A673 (cell line): ENCODE measurements at regions not wholly inside any gene's neighbourhood (a gene's known extent, or its start where the extent isn't known, plus 50 kb on each side); places are given as distances from the start of the nearest gene placed in this dataset.

ENCODE experiments used
- BruUV-seq: library from RNA; stranded (reverse); fragments of 400-500 nt; replicated peaks from 2 replicates; lab custom pipeline; 2021; lab: Mats Ljungman, UMichigan
- CTCF ChIA-PET: fragments of 300-600 bp; sonication (Branson Sonifier 250); formaldehyde crosslinking; loops from one replicate; lab custom pipeline; 2022; ENCODE audit warnings: antibody characterized with exemption; lab: Charles Lee
- POLR2A ChIA-PET: fragments of 300-600 bp; sonication (Branson Sonifier 250); formaldehyde crosslinking; loops from one replicate; lab custom pipeline; 2022; ENCODE audit warnings: antibody characterized with exemption; ENCODE audit not compliant: low non-redundant PET; lab: Charles Lee
- DNase-seq: peaks from one replicate; pipeline ENCODE4 v3.0.0-alpha.2; 2015; ENCODE audit warnings: low spot score
- H3K27ac ChIP-seq: fragments of 200-600 bp; sonication (generic); 2 replicates; pipeline ENCODE4 v1.5.1; 2016; ENCODE audit warnings: mixed run types, low read depth, mild to moderate bottlenecking, mixed read lengths, antibody characterized with exemption, low read length; ENCODE audit not compliant: poor library complexity, severe bottlenecking
- H3K27me3 ChIP-seq: fragments of 200-600 bp; sonication (generic); replicated peaks from 2 replicates; pipeline ENCODE4 v1.6.1; 2017; ENCODE audit warnings: mixed run types, low read depth, mild to moderate bottlenecking, mixed read lengths, antibody characterized with exemption, low read length; ENCODE audit not compliant: insufficient read depth, poor library complexity
- H3K36me3 ChIP-seq: fragments of 200-600 bp; sonication (generic); 2 replicates; pipeline ENCODE4 v1.6.1; 2016; ENCODE audit warnings: mixed run types, mild to moderate bottlenecking, mixed read lengths, antibody characterized with exemption, low read length; ENCODE audit not compliant: insufficient read depth, poor library complexity, severe bottlenecking
- H3K4me1 ChIP-seq: fragments of 200-600 bp; sonication (generic); 2 replicates; pipeline ENCODE4 v1.6.1; 2017; ENCODE audit warnings: mixed run types, mild to moderate bottlenecking, mixed read lengths, antibody characterized with exemption, low read length; ENCODE audit not compliant: insufficient read depth, poor library complexity, severe bottlenecking
- H3K4me3 ChIP-seq: fragments of 200-600 bp; sonication (generic); 2 replicates; pipeline ENCODE4 v1.5.1; 2016; ENCODE audit warnings: low read depth, mixed run types, mild to moderate bottlenecking, mixed read lengths, low read length; ENCODE audit not compliant: poor library complexity, severe bottlenecking
- H3K9me3 ChIP-seq: fragments of 200-600 bp; sonication (generic); 2 replicates; pipeline ENCODE4 v1.6.1; 2016; ENCODE audit warnings: mixed run types, low read depth, mild to moderate bottlenecking, mixed read lengths, antibody characterized with exemption, low read length; ENCODE audit not compliant: poor library complexity, severe bottlenecking
- CTCF ChIP-seq: fragments of 300-800, 200-600 bp; sonication (generic); conservative IDR thresholded peaks from 2 replicates; pipeline ENCODE4 v1.5.1; 2017; ENCODE audit warnings: low read depth, mild to moderate bottlenecking, antibody characterized with exemption, low read length, moderate library complexity, mixed read lengths
- EZH2 ChIP-seq: fragments of 200-600 bp; sonication (generic); IDR thresholded peaks from 2 replicates; pipeline ENCODE4 v1.6.1; 2017; ENCODE audit warnings: borderline replicate concordance, low read depth, mild to moderate bottlenecking, mixed read lengths, antibody characterized with exemption, low read length; ENCODE audit not compliant: poor library complexity, severe bottlenecking
- intact Hi-C: fragments of 100-400 bp; cut with micrococcal nuclease; formaldehyde crosslinking; loops from one replicate; pipeline ENCODE4 v1.10.0; 2022; ENCODE audit not compliant: unreplicated experiment

DNA sequence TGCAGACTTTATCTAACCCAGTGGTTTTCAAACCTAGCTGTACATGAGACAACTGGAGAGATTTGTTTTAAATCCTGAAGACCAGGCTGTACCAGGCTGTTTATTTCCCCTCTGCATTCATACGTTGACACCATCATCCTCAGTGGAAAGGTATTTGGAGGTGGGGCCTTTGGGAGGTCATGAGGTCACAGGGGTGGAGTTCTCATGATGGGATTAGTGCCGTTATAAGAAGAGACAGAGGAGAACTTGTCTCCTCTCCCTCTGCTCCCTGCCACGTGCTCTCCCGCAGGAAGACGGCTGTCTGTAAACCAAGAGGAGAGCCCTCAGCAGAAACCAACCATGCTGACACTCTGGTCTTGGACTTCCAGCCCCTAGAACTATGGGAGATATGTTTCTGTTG lies 165.4 kb downstream of the ADSS2 start:
- POLR2A ChIA-PET: no interaction called here

DNA sequence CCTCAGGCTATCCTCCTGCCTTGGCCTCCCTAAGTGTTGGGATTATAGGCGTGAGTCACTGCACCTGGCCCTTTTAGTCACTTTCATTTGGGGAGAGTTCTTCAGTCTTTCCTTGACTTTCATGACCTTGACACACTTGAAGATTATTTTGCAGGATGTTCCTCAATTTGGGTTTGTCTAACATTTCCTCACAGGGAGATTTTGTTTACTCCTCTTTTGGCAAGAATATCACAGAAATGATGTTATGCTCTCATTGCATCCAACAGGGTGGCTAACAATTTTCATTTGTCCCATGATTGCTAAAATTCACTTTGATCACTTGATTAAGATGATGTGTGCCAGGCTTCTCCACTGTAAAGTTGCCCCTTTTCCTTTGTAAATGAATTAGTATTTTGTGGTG lies 164.0 kb downstream of the ADSS2 start:
- intact Hi-C loops: no loop called here
- DNase-seq: no peak
- TF ChIP-seq CTCF: no peak
- TF ChIP-seq EZH2: no peak
- Histone ChIP-seq H3K36me3 (no peaks in the 10 kb centered on the region), H3K27me3 (no peaks in the 10 kb centered on the region), H3K4me1 (no peaks in the 10 kb centered on the region), H3K4me3 (no peak overlapping the region), H3K27ac (no peak overlapping the region), H3K9me3 (peaks cover 3% of the 10 kb centered on the region)
- POLR2A ChIA-PET: no interaction called here
- no TSS peak for BruUV-seq
- CTCF ChIA-PET: no interaction called here

More for the DNA sequence above, 165.4 kb downstream of the ADSS2 start:
- Histone ChIP-seq H3K27me3 (no peaks in the 10 kb centered on the region), H3K27ac (no peak overlapping the region), H3K4me1 (no peaks in the 10 kb centered on the region), H3K9me3 (peaks cover 3% of the 10 kb centered on the region), H3K36me3 (no peaks in the 10 kb centered on the region), H3K4me3 (no peak overlapping the region)
- intact Hi-C loops: no loop called here
- CTCF ChIA-PET: interaction anchor here (0.8 kb wide), 1 partner anchor 13 kb away, joined by 3 read pairs; no protein-coding TSS in a partner anchor
- TF ChIP-seq CTCF (no peak), EZH2 (no peak)
- no TSS peak for BruUV-seq
- DNase-seq: no peak

DNA sequence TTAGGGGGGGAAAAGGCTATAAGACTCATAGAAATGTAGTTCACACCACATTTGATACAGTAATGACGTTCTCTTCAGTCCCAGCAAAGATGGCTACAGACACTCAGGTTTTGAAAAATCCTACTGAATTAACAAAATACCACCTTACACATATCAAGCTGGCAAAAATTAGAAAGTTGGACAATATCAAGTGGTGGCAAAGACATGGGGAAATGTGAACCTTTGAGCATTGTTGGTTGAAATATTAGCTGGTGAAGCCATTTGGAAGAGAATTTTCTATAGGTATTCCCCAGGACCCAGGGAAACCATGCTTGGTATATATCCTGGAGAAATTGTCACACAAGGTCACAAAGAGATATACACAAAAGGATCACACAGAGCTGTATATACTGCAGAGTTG lies 163.0 kb downstream of the ADSS2 start:
- no peak for DNase-seq
- H3K27me3 ChIP-seq: no peaks in the 10 kb centered on the region
- no peak overlapping the region for H3K27ac ChIP-seq
- peaks cover 3% of the 10 kb centered on the region for H3K9me3 ChIP-seq
- TF ChIP-seq EZH2 (no peak), CTCF (no peak)
- H3K4me3 ChIP-seq: no peak overlapping the region
- POLR2A ChIA-PET: no interaction called here
- no TSS peak for BruUV-seq
- no peaks in the 10 kb centered on the region for H3K4me1 ChIP-seq
- intact Hi-C loops: no loop called here
- CTCF ChIA-PET: no interaction called here
- H3K36me3 ChIP-seq: no peaks in the 10 kb centered on the region
